Mammary epithelial cell (primary cell): ENCODE measurements at regions not wholly inside any gene's neighbourhood (a gene's known extent, or its start where the extent isn't known, plus 50 kb on each side); places are given as distances from the start of the nearest gene placed in this dataset.

ENCODE experiments used
- CTCF ChIP-seq, 2 donors: IDR thresholded peaks in 1 of 2; conservative IDR thresholded peaks in 1 of 2; 2 replicates each; pipeline ENCODE4 v1.5.1; 2011 to 2012; ENCODE audit warnings: inconsistent platforms in 2 of 2, low read length in 2 of 2, mild to moderate bottlenecking in 2 of 2, control low read depth in 1 of 2, low read depth in 1 of 2; ENCODE audit not compliant: insufficient read depth in 1 of 2; ENCODE audit errors: extremely low read depth in 1 of 2
- EZH2 ChIP-seq: IDR thresholded peaks from 2 replicates; pipeline ENCODE4 v1.6.1; 2012; ENCODE audit warnings: low read length, inconsistent platforms, borderline replicate concordance

- TF ChIP-seq EZH2 (no peak), CTCF (conservative IDR thresholded peaks at IDR 0.05 in 1 of 2, IDR thresholded peaks at IDR 0.05 in 1 of 2; ENCODE audit: extremely low read depth in 1 of 2, insufficient read depth in 1 of 2, low read depth in 1 of 2, low read length in 2 of 2) (no peak)
Observed at GRCh38 chr2:14235667-14236066, 396.9 kb upstream of the LRATD1 start.
